Caco-2 (cell line): ENCODE measurements at regions not wholly inside any gene's neighbourhood (a gene's known extent, or its start where the extent isn't known, plus 50 kb on each side); places are given as distances from the start of the nearest gene placed in this dataset.

Experiments
- BruUV-seq: library from RNA; stranded (reverse); fragments of 400-500 nt; replicated peaks from 2 replicates; lab custom pipeline; 2021; lab: Mats Ljungman, UMichigan
- CTCF ChIA-PET: fragments of 300-600 bp; sonication (Branson Sonifier 250); formaldehyde crosslinking; loops from one replicate; lab custom pipeline; 2022; ENCODE audit warnings: antibody characterized with exemption; lab: Charles Lee
- POLR2A ChIA-PET: fragments of 300-600 bp; sonication (Branson Sonifier 250); formaldehyde crosslinking; loops from one replicate; lab custom pipeline; 2022; ENCODE audit warnings: antibody characterized with exemption; lab: Charles Lee
- DNase-seq, 2 experiments: peaks; one replicate each; pipeline versions ENCODE4 v3.0.0 to v3.0.0-alpha.2; 2020 to 2022
- H3K27me3 ChIP-seq: replicated peaks from 2 replicates; pipeline ENCODE4 v1.6.0; 2011; ENCODE audit warnings: low read length; ENCODE audit not compliant: control insufficient read depth, insufficient read depth
- H3K36me3 ChIP-seq: 2 replicates; pipeline ENCODE4 v1.5.1; 2011; ENCODE audit warnings: low read length; ENCODE audit not compliant: control insufficient read depth, insufficient read depth
- H3K4me1 ChIP-seq: fragments of 250-450 bp; sonication (Bioruptor Pico); 2 replicates; pipeline ENCODE4 v1.5.1; 2020; ENCODE audit warnings: mild to moderate bottlenecking
- H3K4me3 ChIP-seq: 2 replicates; pipeline ENCODE4 v1.5.1; 2011; ENCODE audit warnings: low read depth, mild to moderate bottlenecking, control low read depth, low read length
- H3K9me3 ChIP-seq: fragments of 250-450 bp; sonication (Bioruptor Pico); 2 replicates; pipeline ENCODE4 v1.5.1; 2020; ENCODE audit warnings: mild to moderate bottlenecking, moderate library complexity
- H3K27ac Mint-ChIP-seq: one replicate; pipeline ENCODE4 v1.8.0; 2022; ENCODE audit warnings: mixed read lengths; ENCODE audit not compliant: unreplicated experiment
- H3K27me3 Mint-ChIP-seq: one replicate; pipeline ENCODE4 v1.8.0; 2022; ENCODE audit warnings: mixed read lengths; ENCODE audit not compliant: insufficient read depth, unreplicated experiment
- H3K36me3 Mint-ChIP-seq: one replicate; pipeline ENCODE4 v1.8.0; 2022; ENCODE audit warnings: mild to moderate bottlenecking, mixed read lengths; ENCODE audit not compliant: insufficient read depth, unreplicated experiment
- H3K4me1 Mint-ChIP-seq: one replicate; pipeline ENCODE4 v1.8.0; 2022; ENCODE audit warnings: low read depth, mixed read lengths; ENCODE audit not compliant: unreplicated experiment
- H3K4me3 Mint-ChIP-seq: one replicate; pipeline ENCODE4 v1.8.0; 2022; ENCODE audit warnings: mild to moderate bottlenecking, moderate library complexity, mixed read lengths; ENCODE audit not compliant: unreplicated experiment
- H3K9me3 Mint-ChIP-seq: one replicate; pipeline ENCODE4 v1.8.0; 2022; ENCODE audit warnings: mixed read lengths; ENCODE audit not compliant: unreplicated experiment
- intact Hi-C: fragments of 100-400 bp; cut with micrococcal nuclease; formaldehyde crosslinking; loops from one replicate; pipeline ENCODE4 v1.10.0; 2022; ENCODE audit not compliant: unreplicated experiment
- TF ChIP-seq, protein P1 (sequence below), 2 experiments: fragments of 200-600 bp in 1 of 2; IDR thresholded peaks; 1 replicate in 1 of 2; 2 replicates in 1 of 2; pipeline versions ENCODE4 v1.5.1 to v1.8.0; 2011 to 2022; ENCODE audit warnings: antibody characterized with exemption in 1 of 2, control low read depth in 1 of 2, inconsistent platforms in 1 of 2, low read depth in 1 of 2, low read length in 1 of 2, mild to moderate bottlenecking in 1 of 2, moderate library complexity in 1 of 2; ENCODE audit not compliant: insufficient read depth in 1 of 2, severe bottlenecking in 1 of 2, unreplicated experiment in 1 of 2

DNA sequence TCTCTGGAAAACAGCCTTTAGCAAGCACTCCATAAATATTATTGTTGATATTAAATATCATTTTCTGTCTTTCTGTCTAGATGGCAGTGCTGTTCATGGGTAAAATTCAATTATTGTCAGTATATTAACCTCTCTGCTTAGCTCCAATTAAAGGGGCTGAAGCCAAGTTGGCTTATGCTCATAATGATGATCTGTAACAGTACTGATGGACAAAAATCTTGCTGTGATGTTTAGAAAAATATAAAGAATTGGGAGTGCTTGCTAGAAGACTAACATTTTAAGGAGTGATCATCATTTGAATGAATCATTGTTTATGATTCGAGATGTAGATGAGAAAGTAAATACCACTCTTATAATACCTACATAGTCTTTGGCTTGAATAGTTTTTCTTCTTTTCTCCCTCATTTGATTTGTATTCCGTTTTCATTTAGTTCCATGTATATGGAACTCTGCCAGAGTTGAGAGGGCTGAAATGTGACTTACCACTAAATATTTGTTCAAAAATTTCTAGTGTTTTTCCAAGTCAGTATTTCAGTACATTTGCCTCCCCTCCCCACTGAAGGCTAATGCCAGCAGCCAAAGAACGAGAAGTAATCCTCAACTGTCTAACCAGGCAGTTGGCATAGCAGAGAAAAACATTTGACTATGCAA is 538.3 kb downstream of the CSNK1G3 start:
- H3K27ac Mint-ChIP-seq: no peak overlapping the region
- Histone ChIP-seq H3K9me3 (no peaks in the 10 kb centered on the region), H3K4me3 (no peak overlapping the region), H3K4me1 (no peaks in the 10 kb centered on the region), H3K36me3 (no peaks in the 10 kb centered on the region), H3K27me3 (no peaks in the 10 kb centered on the region)
- H3K36me3 Mint-ChIP-seq: no peaks in the 10 kb centered on the region
- intact Hi-C loops: no loop called here
- DNase-seq: no peak
- CTCF ChIA-PET: no interaction called here
- H3K27me3 Mint-ChIP-seq: no peaks in the 10 kb centered on the region
- TF ChIP-seq, protein P1, sequence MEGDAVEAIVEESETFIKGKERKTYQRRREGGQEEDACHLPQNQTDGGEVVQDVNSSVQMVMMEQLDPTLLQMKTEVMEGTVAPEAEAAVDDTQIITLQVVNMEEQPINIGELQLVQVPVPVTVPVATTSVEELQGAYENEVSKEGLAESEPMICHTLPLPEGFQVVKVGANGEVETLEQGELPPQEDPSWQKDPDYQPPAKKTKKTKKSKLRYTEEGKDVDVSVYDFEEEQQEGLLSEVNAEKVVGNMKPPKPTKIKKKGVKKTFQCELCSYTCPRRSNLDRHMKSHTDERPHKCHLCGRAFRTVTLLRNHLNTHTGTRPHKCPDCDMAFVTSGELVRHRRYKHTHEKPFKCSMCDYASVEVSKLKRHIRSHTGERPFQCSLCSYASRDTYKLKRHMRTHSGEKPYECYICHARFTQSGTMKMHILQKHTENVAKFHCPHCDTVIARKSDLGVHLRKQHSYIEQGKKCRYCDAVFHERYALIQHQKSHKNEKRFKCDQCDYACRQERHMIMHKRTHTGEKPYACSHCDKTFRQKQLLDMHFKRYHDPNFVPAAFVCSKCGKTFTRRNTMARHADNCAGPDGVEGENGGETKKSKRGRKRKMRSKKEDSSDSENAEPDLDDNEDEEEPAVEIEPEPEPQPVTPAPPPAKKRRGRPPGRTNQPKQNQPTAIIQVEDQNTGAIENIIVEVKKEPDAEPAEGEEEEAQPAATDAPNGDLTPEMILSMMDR (IDR thresholded peaks at IDR 0.05; ENCODE audit: insufficient read depth in 1 of 2, low read depth in 1 of 2, low read length in 1 of 2, severe bottlenecking in 1 of 2, unreplicated experiment in 1 of 2): no peak
- no peak overlapping the region for H3K4me3 Mint-ChIP-seq
- no peaks in the 10 kb centered on the region for H3K4me1 Mint-ChIP-seq
- POLR2A ChIA-PET: no interaction called here
- no TSS peak for BruUV-seq
- H3K9me3 Mint-ChIP-seq: no peaks in the 10 kb centered on the region

DNA sequence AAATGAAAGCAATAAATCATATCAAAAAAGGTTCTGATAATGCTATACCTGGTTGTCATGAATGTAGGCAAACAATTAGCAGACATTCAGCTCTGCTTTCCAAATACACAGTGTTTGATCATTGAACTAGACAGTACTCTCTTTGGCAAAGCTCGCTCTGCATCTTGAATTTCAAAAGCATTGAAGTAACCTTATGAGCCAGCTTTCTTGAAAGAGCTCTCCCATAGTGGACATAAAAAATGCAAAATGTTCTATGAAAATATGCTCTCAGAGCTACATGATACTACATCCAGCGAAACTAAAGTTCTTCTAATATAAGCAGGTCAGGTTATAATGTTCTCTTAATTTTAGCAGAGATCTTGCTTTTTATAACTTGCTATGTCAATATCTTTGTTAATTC is 533.4 kb downstream of the CSNK1G3 start:
- TF ChIP-seq, protein P1 (IDR thresholded peaks at IDR 0.05; ENCODE audit: insufficient read depth in 1 of 2, low read depth in 1 of 2, low read length in 1 of 2, severe bottlenecking in 1 of 2, unreplicated experiment in 1 of 2): no peak
- Mint-ChIP-seq H3K27me3 (no peaks in the 10 kb centered on the region), H3K4me1 (no peaks in the 10 kb centered on the region), H3K27ac (no peak overlapping the region), H3K9me3 (no peaks in the 10 kb centered on the region), H3K36me3 (no peaks in the 10 kb centered on the region), H3K4me3 (no peak overlapping the region)
- ChIA-PET POLR2A (no interaction called here), CTCF (no interaction called here)
- no peaks in the 10 kb centered on the region for H3K36me3 ChIP-seq
- no TSS peak for BruUV-seq
- no peaks in the 10 kb centered on the region for H3K27me3 ChIP-seq
- intact Hi-C loops: no loop called here
- H3K4me3 ChIP-seq: no peak overlapping the region
- H3K4me1 ChIP-seq: no peaks in the 10 kb centered on the region
- no peaks in the 10 kb centered on the region for H3K9me3 ChIP-seq
- no peak for DNase-seq

DNA sequence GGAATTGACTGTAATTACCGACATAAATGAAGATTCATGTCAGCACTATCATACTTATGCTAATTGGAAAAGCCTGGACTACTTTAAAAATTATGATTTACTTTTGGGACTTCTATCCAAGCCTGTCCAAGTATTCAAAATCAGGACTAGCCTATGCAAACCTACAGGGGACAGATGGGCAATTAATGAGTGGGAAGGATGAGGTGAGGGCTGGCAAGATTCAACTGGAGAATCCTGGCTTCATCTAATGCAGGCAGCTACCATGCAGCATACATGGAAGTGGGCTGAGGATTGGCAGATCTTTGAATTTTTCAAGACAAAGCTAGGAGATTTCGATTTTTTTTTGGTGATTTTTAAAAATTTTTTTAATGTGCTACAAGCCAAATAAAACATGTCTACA is 532.6 kb downstream of the CSNK1G3 start:
- no peak for DNase-seq
- no TSS peak for BruUV-seq
- ChIA-PET CTCF (interaction anchor here (0.6 kb wide), 1 partner anchor 75 kb away, joined by 3 read pairs; no protein-coding TSS in a partner anchor), POLR2A (no interaction called here)
- no peaks in the 10 kb centered on the region for H3K4me1 Mint-ChIP-seq
- H3K36me3 ChIP-seq: no peaks in the 10 kb centered on the region
- TF ChIP-seq, protein P1 (IDR thresholded peaks at IDR 0.05; ENCODE audit: insufficient read depth in 1 of 2, low read depth in 1 of 2, low read length in 1 of 2, severe bottlenecking in 1 of 2, unreplicated experiment in 1 of 2): no peak
- no peaks in the 10 kb centered on the region for H3K9me3 ChIP-seq
- H3K4me3 Mint-ChIP-seq: no peak overlapping the region
- no peaks in the 10 kb centered on the region for H3K36me3 Mint-ChIP-seq
- intact Hi-C loops: loop anchor here (5.0 kb wide), 1 partner anchor 233 kb away; no protein-coding TSS in a partner anchor
- no peaks in the 10 kb centered on the region for H3K27me3 ChIP-seq
- no peaks in the 10 kb centered on the region for H3K4me1 ChIP-seq
- no peak overlapping the region for H3K4me3 ChIP-seq
- H3K27me3 Mint-ChIP-seq: no peaks in the 10 kb centered on the region
- no peak overlapping the region for H3K27ac Mint-ChIP-seq
- no peaks in the 10 kb centered on the region for H3K9me3 Mint-ChIP-seq
